Activated T-cell treated with anti-CD3 and anti-CD28 coated beads, Interleukin-2, amount 50 U/mL, for 72 hours (primary cell): ENCODE measurements at regions not wholly inside any gene's neighbourhood (a gene's known extent, or its start where the extent isn't known, plus 50 kb on each side); places are given as distances from the start of the nearest gene placed in this dataset.
"Not testable (repeated sequence)": the region's sequence is repeated elsewhere in the genome, so short reads cannot be mapped to it uniquely, and the experiment has no call there.

ENCODE experiments used
- ATAC-seq, 2 donors: fragments of 150-1000 bp; cut with Tn5 transposase; replicated peaks in 1 of 2; 2 replicates each; pipeline ENCODE4 v1.10.0; 2021; ENCODE audit warnings: moderate library complexity in 2 of 2, mild to moderate bottlenecking in 1 of 2
- DNase-seq, 2 donors: peaks; one replicate each; pipeline ENCODE4 v3.0.0; 2021 to 2022; ENCODE audit warnings: mixed read lengths in 1 of 2
- H3K27ac Mint-ChIP-seq: one replicate; pipeline ENCODE4 v1.8.0; 2022; ENCODE audit warnings: mild to moderate bottlenecking, moderate library complexity, mixed read lengths
- H3K27me3 Mint-ChIP-seq: one replicate; pipeline ENCODE4 v1.8.0; 2022; ENCODE audit warnings: low read depth, mixed read lengths
- H3K36me3 Mint-ChIP-seq, 2 donors: one replicate each; pipeline ENCODE4 v1.8.0; 2022; ENCODE audit warnings: mixed read lengths in 2 of 2, mild to moderate bottlenecking in 1 of 2; ENCODE audit not compliant: insufficient read depth in 2 of 2
- H3K4me1 Mint-ChIP-seq: one replicate; pipeline ENCODE4 v1.8.0; 2022; ENCODE audit warnings: low read depth, mixed read lengths
- H3K4me3 Mint-ChIP-seq, 2 donors: one replicate each; pipeline ENCODE4 v1.8.0; 2022; ENCODE audit warnings: mild to moderate bottlenecking in 2 of 2, mixed read lengths in 2 of 2, moderate library complexity in 2 of 2
- H3K9me3 Mint-ChIP-seq, 2 donors: one replicate each; pipeline ENCODE4 v1.8.0; 2022; ENCODE audit warnings: mixed read lengths in 2 of 2

- no peak overlapping the region for H3K27ac Mint-ChIP-seq
- no peaks in the 10 kb centered on the region for H3K27me3 Mint-ChIP-seq
- no peaks in the 10 kb centered on the region for H3K36me3 Mint-ChIP-seq
- no peak overlapping the region for H3K4me3 Mint-ChIP-seq
- DNase-seq = no peak
- ATAC-seq = no peak
- H3K9me3 Mint-ChIP-seq = no peaks in the 10 kb centered on the region
- no peaks in the 10 kb centered on the region for H3K4me1 Mint-ChIP-seq
Measured at GRCh38 chr19:31459430-31459829, 110.2 kb upstream of the TSHZ3 start.

- Mint-ChIP-seq H3K4me1 (no peaks in the 10 kb centered on the region), H3K4me3 (no peak overlapping the region), H3K36me3 (no peaks in the 10 kb centered on the region), H3K27ac (no peak overlapping the region), H3K9me3 (no peaks in the 10 kb centered on the region), H3K27me3 (no peaks in the 10 kb centered on the region)
- DNase-seq = no peak
- no peak for ATAC-seq
Measured at GRCh38 chr19:31461814-31462539, 112.7 kb upstream of the TSHZ3 start.

DNA sequence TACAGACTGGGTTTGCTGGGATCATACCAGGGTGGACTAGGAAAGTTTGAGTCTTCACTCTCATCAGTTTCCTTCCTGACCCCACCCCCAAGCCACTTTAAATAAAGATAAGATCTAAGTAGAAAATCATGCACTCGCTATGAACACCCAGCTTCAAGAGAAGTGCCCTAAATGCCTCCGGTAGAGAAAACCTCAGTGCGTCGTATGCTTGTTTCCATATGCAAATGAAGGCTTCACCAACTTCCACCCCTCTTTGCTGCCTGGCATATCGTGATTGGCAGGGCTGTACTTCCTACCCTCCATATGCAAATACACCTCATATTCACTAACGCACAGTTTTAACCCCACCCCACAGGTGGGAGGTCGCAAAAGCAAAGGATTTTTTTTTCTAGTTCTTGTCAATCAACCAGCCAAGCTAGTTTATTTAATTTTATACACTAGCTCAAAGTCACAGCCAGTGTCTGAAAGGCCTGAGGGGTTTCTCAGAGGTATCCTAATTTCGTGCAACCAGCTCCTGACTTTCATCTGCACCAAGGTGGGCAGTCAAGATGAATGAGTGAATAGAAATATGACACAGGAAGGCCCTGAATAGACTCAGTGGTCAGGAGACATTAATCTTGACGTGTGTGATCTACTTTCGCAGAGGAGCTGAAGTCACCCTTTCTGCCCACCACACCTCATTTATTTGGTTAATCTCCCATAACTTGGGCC, 121.1 kb upstream of the TSHZ3 start:
- H3K4me3 Mint-ChIP-seq = no peak overlapping the region
- no peaks in the 10 kb centered on the region for H3K27me3 Mint-ChIP-seq
- no peak overlapping the region for H3K27ac Mint-ChIP-seq
- no peaks in the 10 kb centered on the region for H3K36me3 Mint-ChIP-seq
- H3K9me3 Mint-ChIP-seq = no peaks in the 10 kb centered on the region
- DNase-seq (no peak), ATAC-seq (no peak)
- H3K4me1 Mint-ChIP-seq = no peaks in the 10 kb centered on the region

- no peak for ATAC-seq
- Mint-ChIP-seq H3K36me3 (no peaks in the 10 kb centered on the region), H3K4me3 (no peak overlapping the region), H3K4me1 (no peaks in the 10 kb centered on the region), H3K27me3 (no peaks in the 10 kb centered on the region), H3K27ac (no peak overlapping the region), H3K9me3 (no peaks in the 10 kb centered on the region)
- no peak for DNase-seq
Measured at GRCh38 chr19:31470952-31471351, 121.7 kb upstream of the TSHZ3 start.

- no peak for DNase-seq
- Mint-ChIP-seq H3K9me3 (peaks cover 0 to 8% of the 10 kb centered on the region in 2 donors), H3K36me3 (no peaks in the 10 kb centered on the region), H3K4me3 (no peak overlapping the region), H3K27ac (no peak overlapping the region), H3K27me3 (peaks cover 11% of the 10 kb centered on the region), H3K4me1 (no peaks in the 10 kb centered on the region)
- ATAC-seq = no peak
Measured at GRCh38 chr19:31478241-31478640, 129.0 kb upstream of the TSHZ3 start.

GRCh38 chr19:31483226-31483857, 134.1 kb upstream of the TSHZ3 start:
- H3K4me1 Mint-ChIP-seq = no peaks in the 10 kb centered on the region
- DNase-seq (no peak), ATAC-seq (no peak)
- peaks cover 11% of the 10 kb centered on the region for H3K27me3 Mint-ChIP-seq
- no peak overlapping the region for H3K4me3 Mint-ChIP-seq
- H3K36me3 Mint-ChIP-seq = peaks cover 3 to 4% of the 10 kb centered on the region in 2 donors
- H3K27ac Mint-ChIP-seq = no peak overlapping the region
- peaks cover 6 to 16% of the 10 kb centered on the region in 2 donors for H3K9me3 Mint-ChIP-seq

DNA sequence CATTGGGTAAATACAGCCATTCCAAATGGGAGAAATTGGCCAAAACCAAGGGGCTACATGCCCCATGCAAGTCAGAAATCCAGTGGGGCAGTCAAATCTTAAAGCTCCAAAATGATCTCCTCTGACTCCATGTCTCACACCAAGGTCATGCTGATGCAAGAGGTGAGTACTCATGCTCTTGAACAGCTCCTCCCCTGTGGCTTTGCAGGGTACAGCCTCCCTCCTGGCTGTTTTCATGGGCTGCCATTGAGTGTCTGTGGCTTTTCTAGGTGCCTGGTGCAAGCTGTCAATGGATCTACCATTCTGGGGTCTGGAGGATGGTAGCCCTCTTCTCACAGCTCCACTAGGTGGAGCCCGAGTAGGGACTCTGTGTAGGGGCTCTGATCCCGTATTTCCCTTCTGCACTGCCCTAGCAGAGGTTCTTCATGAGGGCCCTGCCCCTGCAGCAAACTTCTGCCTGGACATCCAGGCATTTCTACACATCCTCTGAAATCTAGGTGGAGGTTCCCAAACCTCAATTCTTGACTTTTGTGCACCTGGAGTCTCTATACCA, 135.7 kb upstream of the TSHZ3 start:
- not testable (repeated sequence) for H3K27me3 Mint-ChIP-seq, ATAC-seq, DNase-seq, H3K4me3 Mint-ChIP-seq, H3K27ac Mint-ChIP-seq, H3K36me3 Mint-ChIP-seq, H3K4me1 Mint-ChIP-seq
- peaks cover 6 to 11% of the 10 kb centered on the region in 2 donors for H3K9me3 Mint-ChIP-seq

DNA sequence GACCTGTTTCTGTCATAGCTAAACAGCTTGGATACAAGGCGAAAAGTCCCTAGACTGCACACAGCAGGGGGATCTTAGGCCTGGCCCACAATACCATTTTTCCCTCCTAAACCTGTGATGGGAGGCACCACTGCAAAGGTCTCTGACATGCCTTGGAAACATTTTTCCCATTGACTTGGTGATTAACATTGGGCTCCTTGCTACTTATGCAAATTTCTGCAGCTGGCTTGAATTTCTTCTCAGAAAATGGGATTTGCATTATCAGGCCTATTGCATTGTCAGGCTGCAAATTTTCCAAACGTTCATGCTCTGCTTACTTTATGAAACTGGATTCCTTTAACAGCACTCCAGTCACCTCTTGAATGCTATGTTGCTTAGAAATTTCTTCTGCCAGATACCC, 136.2 kb upstream of the TSHZ3 start:
- no peak for DNase-seq
- no peak for ATAC-seq
- H3K4me3 Mint-ChIP-seq = no peak overlapping the region
- no peak overlapping the region for H3K27ac Mint-ChIP-seq
- H3K27me3 Mint-ChIP-seq = peaks cover 4% of the 10 kb centered on the region
- no peaks in the 10 kb centered on the region for H3K4me1 Mint-ChIP-seq
- H3K9me3 Mint-ChIP-seq = peaks cover 6 to 11% of the 10 kb centered on the region in 2 donors
- H3K36me3 Mint-ChIP-seq = peaks cover 3 to 4% of the 10 kb centered on the region in 2 donors

GRCh38 chr19:31491242-31491641, 142.0 kb upstream of the TSHZ3 start:
- H3K4me1 Mint-ChIP-seq = no peaks in the 10 kb centered on the region
- ATAC-seq = no peak
- H3K27ac Mint-ChIP-seq = no peak overlapping the region
- H3K9me3 Mint-ChIP-seq = peaks cover 0 to 2% of the 10 kb centered on the region in 2 donors
- peaks cover 0 to 3% of the 10 kb centered on the region in 2 donors for H3K36me3 Mint-ChIP-seq
- DNase-seq = no peak
- H3K4me3 Mint-ChIP-seq = no peak overlapping the region
- no peaks in the 10 kb centered on the region for H3K27me3 Mint-ChIP-seq

- DNase-seq = no peak
- Mint-ChIP-seq H3K4me1 (no peaks in the 10 kb centered on the region), H3K36me3 (no peaks in the 10 kb centered on the region), H3K27me3 (no peaks in the 10 kb centered on the region), H3K9me3 (no peaks in the 10 kb centered on the region), H3K4me3 (no peak overlapping the region), H3K27ac (no peak overlapping the region)
- no peak for ATAC-seq
Measured at GRCh38 chr19:31492050-31492449, 142.8 kb upstream of the TSHZ3 start.

- Mint-ChIP-seq H3K9me3 (no peaks in the 10 kb centered on the region), H3K4me3 (no peak overlapping the region), H3K27me3 (no peaks in the 10 kb centered on the region), H3K4me1 (no peaks in the 10 kb centered on the region), H3K27ac (no peak overlapping the region), H3K36me3 (no peaks in the 10 kb centered on the region)
- ATAC-seq (no peak), DNase-seq (no peak)
Measured at GRCh38 chr19:31496076-31496475, 146.8 kb upstream of the TSHZ3 start.

GRCh38 chr19:31497709-31498108, 148.5 kb upstream of the TSHZ3 start:
- no peaks in the 10 kb centered on the region for H3K9me3 Mint-ChIP-seq
- no peaks in the 10 kb centered on the region for H3K27me3 Mint-ChIP-seq
- ATAC-seq (no peak), DNase-seq (no peak)
- no peaks in the 10 kb centered on the region for H3K36me3 Mint-ChIP-seq
- H3K27ac Mint-ChIP-seq = no peak overlapping the region
- no peaks in the 10 kb centered on the region for H3K4me1 Mint-ChIP-seq
- H3K4me3 Mint-ChIP-seq = no peak overlapping the region

DNA sequence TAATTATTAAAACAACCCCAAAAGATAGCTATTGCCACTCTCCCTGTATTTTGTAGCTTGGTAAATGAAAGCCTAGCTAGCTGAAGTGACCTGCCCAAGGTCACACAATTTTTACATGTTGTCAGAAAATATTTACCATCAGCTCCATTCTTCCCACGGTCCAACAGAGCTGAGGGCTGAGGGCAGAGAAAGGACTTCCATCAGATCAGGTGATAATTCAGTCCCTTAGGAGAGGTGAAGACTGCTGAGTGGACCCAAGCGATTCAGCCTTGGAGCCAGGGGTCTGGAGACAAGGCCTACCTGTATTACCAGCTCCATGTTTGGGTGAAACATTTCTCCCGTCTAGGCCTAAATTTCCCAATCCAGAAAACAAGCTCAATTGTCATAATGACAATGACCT, 149.5 kb upstream of the TSHZ3 start:
- H3K27ac Mint-ChIP-seq = no peak overlapping the region
- no peaks in the 10 kb centered on the region for H3K36me3 Mint-ChIP-seq
- ATAC-seq = no peak
- no peaks in the 10 kb centered on the region for H3K27me3 Mint-ChIP-seq
- H3K4me1 Mint-ChIP-seq = no peaks in the 10 kb centered on the region
- H3K9me3 Mint-ChIP-seq = no peaks in the 10 kb centered on the region
- DNase-seq = no peak
- no peak overlapping the region for H3K4me3 Mint-ChIP-seq
